Stomach smooth muscle (tissue), 2 donors: ENCODE measurements at regions not wholly inside any gene's neighbourhood (a gene's known extent, or its start where the extent isn't known, plus 50 kb on each side); places are given as distances from the start of the nearest gene placed in this dataset.
A peak's percentile ranks its signal among the peaks of the same experiment; 100 is the strongest.
"Not testable (repeated sequence)": the region's sequence is repeated elsewhere in the genome, so short reads cannot be mapped to it uniquely, and the experiment has no call there.

ENCODE experiments used
- H3K27ac ChIP-seq: one replicate; pipeline ENCODE4 v1.7.0; 2013; ENCODE audit warnings: mild to moderate bottlenecking, low read length, inconsistent platforms
- H3K27me3 ChIP-seq, 2 donors: one replicate each; pipeline ENCODE4 v1.7.0; 2013; ENCODE audit warnings: low read length in 2 of 2; ENCODE audit not compliant: insufficient read depth in 2 of 2, control insufficient read depth in 1 of 2
- H3K36me3 ChIP-seq, 2 donors: one replicate each; pipeline ENCODE4 v1.7.0; 2013; ENCODE audit warnings: low read length in 2 of 2; ENCODE audit not compliant: control insufficient read depth in 2 of 2, insufficient read depth in 2 of 2
- H3K4me1 ChIP-seq: one replicate; pipeline ENCODE4 v1.7.0; 2013; ENCODE audit warnings: low read length; ENCODE audit not compliant: control insufficient read depth, insufficient read depth
- H3K4me3 ChIP-seq, 2 donors: one replicate each; pipeline ENCODE4 v1.7.0; 2013; ENCODE audit warnings: low read length in 2 of 2
- H3K9ac ChIP-seq, 2 donors: one replicate each; pipeline ENCODE4 v1.7.0; 2013; ENCODE audit warnings: low read length in 2 of 2, mild to moderate bottlenecking in 1 of 2
- H3K9me3 ChIP-seq, 2 donors: one replicate each; pipeline ENCODE4 v1.7.0; 2013; ENCODE audit warnings: low read length in 2 of 2; ENCODE audit not compliant: control insufficient read depth in 2 of 2
- donor health status: healthy.
- donor health status: Pancreatic carcinoma.

GRCh38 chr6:121686611-121687023, 251.2 kb downstream of the GJA1 start:
- H3K36me3 ChIP-seq, result no peaks in the 10 kb centered on the region
- no peak overlapping the region for H3K9ac ChIP-seq
- no peak overlapping the region for H3K27ac ChIP-seq
- H3K27me3 ChIP-seq, result no peaks in the 10 kb centered on the region
- no peaks in the 10 kb centered on the region for H3K9me3 ChIP-seq
- no peak overlapping the region for H3K4me3 ChIP-seq
- H3K4me1 ChIP-seq, result no peaks in the 10 kb centered on the region

- H3K9me3 ChIP-seq, result no peaks in the 10 kb centered on the region
- H3K27me3 ChIP-seq, result no peaks in the 10 kb centered on the region
- H3K36me3 ChIP-seq, result no peaks in the 10 kb centered on the region
- no peaks in the 10 kb centered on the region for H3K4me1 ChIP-seq
- no peak overlapping the region for H3K9ac ChIP-seq
- no peak overlapping the region for H3K27ac ChIP-seq
- no peak overlapping the region for H3K4me3 ChIP-seq
Measured at GRCh38 chr6:121688974-121689373, 253.5 kb downstream of the GJA1 start.

- Histone ChIP-seq H3K27me3 (no peaks in the 10 kb centered on the region), H3K9me3 (no peaks in the 10 kb centered on the region), H3K36me3 (no peaks in the 10 kb centered on the region), H3K27ac (no peak overlapping the region), H3K9ac (no peak overlapping the region), H3K4me3 (no peak overlapping the region), H3K4me1 (no peaks in the 10 kb centered on the region)
Measured at GRCh38 chr6:121691126-121691551, 255.7 kb downstream of the GJA1 start.

GRCh38 chr6:121694389-121694788, 258.9 kb downstream of the GJA1 start:
- Histone ChIP-seq H3K4me3 (no peak overlapping the region), H3K36me3 (no peaks in the 10 kb centered on the region), H3K27ac (no peak overlapping the region), H3K4me1 (no peaks in the 10 kb centered on the region), H3K27me3 (no peaks in the 10 kb centered on the region), H3K9ac (no peak overlapping the region), H3K9me3 (no peaks in the 10 kb centered on the region)

- no peak overlapping the region for H3K4me3 ChIP-seq
- no peaks in the 10 kb centered on the region for H3K27me3 ChIP-seq
- H3K27ac ChIP-seq, result no peak overlapping the region
Measured at GRCh38 chr6:121694801-121695251, 259.4 kb downstream of the GJA1 start.

GRCh38 chr6:121695329-121695728, 259.9 kb downstream of the GJA1 start:
- Histone ChIP-seq H3K4me3 (no peak overlapping the region), H3K4me1 (no peaks in the 10 kb centered on the region), H3K36me3 (no peaks in the 10 kb centered on the region), H3K27ac (no peak overlapping the region), H3K27me3 (no peaks in the 10 kb centered on the region), H3K9me3 (no peaks in the 10 kb centered on the region), H3K9ac (no peak overlapping the region)

More at GRCh38 chr6:121694801-121695251, 259.4 kb downstream of the GJA1 start:
- Histone ChIP-seq H3K4me1 (no peaks in the 10 kb centered on the region), H3K9me3 (no peaks in the 10 kb centered on the region), H3K36me3 (no peaks in the 10 kb centered on the region), H3K9ac (no peak overlapping the region)

- Histone ChIP-seq H3K27me3 (no peaks in the 10 kb centered on the region), H3K27ac (no peak overlapping the region), H3K4me3 (no peak overlapping the region), H3K36me3 (no peaks in the 10 kb centered on the region), H3K9me3 (no peaks in the 10 kb centered on the region), H3K9ac (no peak overlapping the region), H3K4me1 (no peaks in the 10 kb centered on the region)
Measured at GRCh38 chr6:121697921-121698320, 262.5 kb downstream of the GJA1 start.

- H3K9ac ChIP-seq, result no peak overlapping the region
- no peak overlapping the region for H3K27ac ChIP-seq
- H3K4me3 ChIP-seq, result no peak overlapping the region
- no peaks in the 10 kb centered on the region for H3K27me3 ChIP-seq
- no peaks in the 10 kb centered on the region for H3K36me3 ChIP-seq
- H3K9me3 ChIP-seq, result no peaks in the 10 kb centered on the region
- H3K4me1 ChIP-seq, result no peaks in the 10 kb centered on the region
Measured at GRCh38 chr6:121698617-121699016, 263.2 kb downstream of the GJA1 start.

- H3K27ac ChIP-seq, H3K27me3 ChIP-seq, H3K9me3 ChIP-seq, H3K4me1 ChIP-seq, H3K4me3 ChIP-seq, H3K9ac ChIP-seq, H3K36me3 ChIP-seq: not testable (repeated sequence)
Measured at GRCh38 chr6:121703129-121703528, 267.7 kb downstream of the GJA1 start.

GRCh38 chr6:121711472-121711871, 276.0 kb downstream of the GJA1 start:
- no peaks in the 10 kb centered on the region for H3K36me3 ChIP-seq
- no peak overlapping the region for H3K9ac ChIP-seq
- no peak overlapping the region for H3K27ac ChIP-seq
- H3K9me3 ChIP-seq, result no peaks in the 10 kb centered on the region
- H3K4me1 ChIP-seq, result peaks cover 5% of the 10 kb centered on the region
- H3K27me3 ChIP-seq, result no peaks in the 10 kb centered on the region
- H3K4me3 ChIP-seq, result no peak overlapping the region

GRCh38 chr6:121717686-121718085, 282.2 kb downstream of the GJA1 start:
- Histone ChIP-seq H3K36me3 (no peaks in the 10 kb centered on the region), H3K4me3 (peak overlapping the region in 1 of 2 donors; percentile 9), H3K27me3 (no peaks in the 10 kb centered on the region), H3K9ac (no peak overlapping the region), H3K4me1 (peaks cover 5% of the 10 kb centered on the region), H3K27ac (no peak overlapping the region), H3K9me3 (no peaks in the 10 kb centered on the region)
